HepG2 (cell line): ENCODE measurements at regions not wholly inside any gene's neighbourhood (a gene's known extent, or its start where the extent isn't known, plus 50 kb on each side); places are given as distances from the start of the nearest gene placed in this dataset.

Experiments
- ERF ChIP-seq: IDR thresholded peaks from 2 replicates; pipeline ENCODE4 v1.6.1; 2018; ENCODE audit warnings: missing biosample characterization, missing genetic modification reagents
- FOXA3 ChIP-seq: IDR thresholded peaks from 2 replicates; pipeline ENCODE4 v1.6.1; 2016; ENCODE audit warnings: missing genetic modification reagents, missing compliant biosample characterization
- FOXO1 ChIP-seq: sonication (generic); formaldehyde crosslinking; IDR thresholded peaks from 2 replicates; pipeline ENCODE4 v1.4.0; 2020; ENCODE audit warnings: missing genetic modification reagents
- HHEX ChIP-seq: IDR thresholded peaks from 2 replicates; pipeline ENCODE4 v1.6.1; 2016; ENCODE audit warnings: control low read depth
- HNF1B ChIP-seq: sonication (generic); formaldehyde crosslinking; IDR thresholded peaks from 2 replicates; pipeline ENCODE4 v1.5.1; 2020; ENCODE audit warnings: mild to moderate bottlenecking, moderate library complexity, missing genetic modification reagents
- HNF4A ChIP-seq: sonication (generic); formaldehyde crosslinking; IDR thresholded peaks from 2 replicates; pipeline ENCODE4 v1.4.0; 2020; ENCODE audit warnings: missing genetic modification reagents
- HOMEZ ChIP-seq: IDR thresholded peaks from 2 replicates; pipeline ENCODE4 v1.6.1; 2016; ENCODE audit warnings: low read depth
- KDM4B ChIP-seq: sonication (generic); formaldehyde crosslinking; IDR thresholded peaks from 2 replicates; pipeline ENCODE4 v1.4.0; 2020; ENCODE audit warnings: missing genetic modification reagents
- MED1 ChIP-seq: sonication (generic); formaldehyde crosslinking; IDR thresholded peaks from 2 replicates; pipeline ENCODE4 v1.4.0; 2020; ENCODE audit warnings: missing genetic modification reagents
- NCOA1 ChIP-seq: sonication (generic); formaldehyde crosslinking; IDR thresholded peaks from 2 replicates; pipeline ENCODE4 v1.9.0; 2021; ENCODE audit warnings: missing genetic modification reagents
- NFE2L1 ChIP-seq: sonication (generic); formaldehyde crosslinking; IDR thresholded peaks from 2 replicates; pipeline ENCODE4 v1.4.0; 2020; ENCODE audit warnings: missing genetic modification reagents, mild to moderate bottlenecking, borderline replicate concordance
- NR2F1 ChIP-seq, 2 experiments: fragments of 450-650 bp in 1 of 2; formaldehyde crosslinking in 1 of 2; IDR thresholded peaks; 2 replicates each; pipeline versions ENCODE4 v1.5.0 to v1.6.1; 2016 to 2020; ENCODE audit warnings: mild to moderate bottlenecking in 1 of 2, missing compliant biosample characterization in 1 of 2, missing genetic modification reagents in 1 of 2, moderate library complexity in 1 of 2
- SIN3A ChIP-seq: IDR thresholded peaks from 2 replicates; pipeline ENCODE4 v1.6.1; 2011; ENCODE audit warnings: low read depth, mild to moderate bottlenecking, control low read depth, low read length, borderline replicate concordance
- SSRP1 ChIP-seq: IDR thresholded peaks from 2 replicates; pipeline ENCODE4 v1.6.1; 2016; ENCODE audit warnings: control low read depth
- TOE1 ChIP-seq: sonication (generic); formaldehyde crosslinking; IDR thresholded peaks from 2 replicates; pipeline ENCODE4 v1.4.0; 2020; ENCODE audit warnings: mild to moderate bottlenecking, missing genetic modification reagents
- ZBTB26 ChIP-seq: IDR thresholded peaks from 2 replicates; pipeline ENCODE4 v1.6.1; 2016; ENCODE audit warnings: missing compliant biosample characterization, missing genetic modification reagents, borderline replicate concordance
- ZMYM4 ChIP-seq: sonication (generic); formaldehyde crosslinking; IDR thresholded peaks from 2 replicates; pipeline ENCODE4 v1.8.1; 2023; ENCODE audit warnings: mild to moderate bottlenecking, missing genetic modification reagents
- ZNF17 ChIP-seq: sonication (generic); formaldehyde crosslinking; IDR thresholded peaks from 2 replicates; pipeline ENCODE4 v1.5.0; 2020; ENCODE audit warnings: mild to moderate bottlenecking, missing genetic modification reagents
- ZNF234 ChIP-seq: sonication (generic); formaldehyde crosslinking; conservative IDR thresholded peaks from 2 replicates; pipeline ENCODE4 v1.5.1; 2020; ENCODE audit warnings: mild to moderate bottlenecking, missing genetic modification reagents
- ZNF24 ChIP-seq: fragments of 450-650 bp; IDR thresholded peaks from 2 replicates; pipeline ENCODE4 v1.6.1; 2017; ENCODE audit warnings: antibody characterized with exemption, mild to moderate bottlenecking
- ZNF263 ChIP-seq: sonication (generic); formaldehyde crosslinking; IDR thresholded peaks from 2 replicates; pipeline ENCODE4 v1.4.0; 2020; ENCODE audit warnings: missing genetic modification reagents
- ZNF331 ChIP-seq: sonication (generic); formaldehyde crosslinking; IDR thresholded peaks from 2 replicates; pipeline ENCODE4 v1.4.0; 2020; ENCODE audit warnings: missing genetic modification reagents
- ZNF512 ChIP-seq: sonication (generic); formaldehyde crosslinking; IDR thresholded peaks from 2 replicates; pipeline ENCODE4 v1.4.0; 2020; ENCODE audit warnings: mild to moderate bottlenecking, missing genetic modification reagents
- ZNF574 ChIP-seq: sonication (generic); formaldehyde crosslinking; IDR thresholded peaks from 2 replicates; pipeline ENCODE4 v1.4.0; 2020; ENCODE audit warnings: missing genetic modification reagents

GRCh38 chr2:158045362-158045761, 56.3 kb upstream of the UPP2 start (continued):
- TF ChIP-seq HNF4A (CRISPR knock-in tag) (peak; percentile 23; the same call in 1 of the 2 replicates), ZNF331 (0 out of 2 replicates have a peak, but pooled peaks have one; percentile 35), TOE1 (CRISPR knock-in tag) (no peak), HHEX (no peak), MED1 (CRISPR knock-in tag) (peak; percentile 74), HNF1B (peak; percentile 75), NCOA1 (CRISPR knock-in tag) (no peak), ZNF17 (CRISPR knock-in tag) (no peak), SSRP1 (no peak), ERF (CRISPR knock-in tag) (0 out of 2 replicates have a peak, but pooled peaks have one; percentile 50), KDM4B (CRISPR knock-in tag) (peak; percentile 51; the same call in 1 of the 2 replicates), SIN3A (no peak), NR2F1 (CRISPR knock-in tag; IDR thresholded peaks at IDR 0.05) (no peak), ZBTB26 (CRISPR knock-in tag) (0 out of 2 replicates have a peak, but pooled peaks have one; percentile 30), ZNF263 (CRISPR knock-in tag) (0 out of 2 replicates have a peak, but pooled peaks have one; percentile 16), ZNF512 (CRISPR knock-in tag) (no peak), HOMEZ (peak; percentile 42; the same call in 1 of the 2 replicates), NFE2L1 (CRISPR knock-in tag) (no peak), ZMYM4 (CRISPR knock-in tag) (peak; percentile 59; the same call in 1 of the 2 replicates), ZNF234 (no peak), ZNF574 (0 out of 2 replicates have a peak, but pooled peaks have one; percentile 41), FOXA3 (CRISPR knock-in tag) (peak; percentile 14; the same call in 1 of the 2 replicates), FOXO1 (CRISPR knock-in tag) (peak; percentile 42; the same call in 1 of the 2 replicates), ZNF24 (no peak)
